Activated T-cell treated with anti-CD3 and anti-CD28 coated beads for 24 hours (primary cell): ENCODE measurements at regions not wholly inside any gene's neighbourhood (a gene's known extent, or its start where the extent isn't known, plus 50 kb on each side); places are given as distances from the start of the nearest gene placed in this dataset.

Source experiments
- DNase-seq: peaks from one replicate; pipeline ENCODE4 v3.0.0-alpha.2; 2020; ENCODE audit warnings: low read depth

DNA sequence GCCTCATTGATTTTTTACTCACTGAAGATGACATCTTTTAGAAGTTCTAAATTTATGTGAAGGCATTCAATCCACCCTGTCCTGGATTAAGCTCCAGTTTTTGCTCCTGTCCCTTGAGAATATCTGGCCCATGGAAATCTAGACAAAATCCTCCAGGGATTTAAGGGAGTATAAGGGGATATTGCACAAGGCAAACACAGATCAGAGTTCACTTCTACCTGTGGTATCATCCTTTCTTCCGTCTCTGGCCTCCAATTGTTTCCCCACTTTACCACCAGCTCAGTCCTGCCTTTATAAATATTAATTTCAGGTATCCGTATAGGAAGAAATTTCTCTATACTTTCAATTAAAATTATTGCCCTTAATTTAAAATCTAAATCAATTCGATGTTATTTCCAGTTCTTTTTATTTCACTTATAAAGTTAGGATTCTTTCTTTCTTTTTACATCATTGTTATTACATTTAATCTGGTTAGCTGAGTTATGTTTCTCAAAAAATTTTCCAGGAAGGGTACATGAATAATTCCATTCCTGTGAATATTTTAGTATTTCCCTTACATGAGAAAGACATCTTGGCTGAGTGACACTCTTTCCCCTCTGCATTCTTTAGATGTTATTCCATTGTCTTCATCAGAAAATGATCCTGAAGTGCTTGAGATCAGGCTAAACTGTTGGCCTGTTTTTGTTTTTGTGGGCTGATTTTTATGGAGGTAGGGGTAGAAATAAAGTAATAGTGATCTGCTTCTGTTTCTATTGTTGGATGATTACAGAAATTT, 194.3 kb upstream of the MAP3K1 start:
- DNase-seq: no peak

DNA sequence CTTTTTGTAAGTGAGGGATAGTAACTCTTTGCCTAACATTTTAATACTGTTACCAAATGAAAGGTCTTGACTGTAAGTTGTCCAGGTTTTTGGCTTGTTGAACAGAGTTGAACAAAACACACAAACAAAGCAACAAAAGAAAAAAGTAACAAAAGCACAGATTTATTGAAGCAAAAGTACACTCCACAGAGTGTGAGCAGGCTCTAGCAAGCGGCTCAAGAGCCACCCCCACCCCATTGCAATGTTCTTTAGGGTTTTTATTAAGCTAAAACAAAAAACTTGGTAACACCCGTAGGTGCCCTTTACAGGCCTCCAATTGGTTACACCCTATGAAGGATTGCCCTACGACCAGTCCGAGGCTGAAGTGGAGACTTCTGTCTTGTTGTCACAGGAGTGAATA, 197.4 kb upstream of the MAP3K1 start:
- no peak for DNase-seq

GRCh38 chr5:56616454-56617160, 198.7 kb upstream of the MAP3K1 start:
- no peak for DNase-seq

- no peak for DNase-seq
Observed at GRCh38 chr5:56615361-56616153, 199.8 kb upstream of the MAP3K1 start.

GRCh38 chr5:56612759-56613158, 202.6 kb upstream of the MAP3K1 start:
- DNase-seq: no peak

GRCh38 chr5:56612353-56612752, 203.0 kb upstream of the MAP3K1 start:
- DNase-seq: no peak

- no peak for DNase-seq
Observed at GRCh38 chr5:56610093-56610698, 205.2 kb upstream of the MAP3K1 start.

DNA sequence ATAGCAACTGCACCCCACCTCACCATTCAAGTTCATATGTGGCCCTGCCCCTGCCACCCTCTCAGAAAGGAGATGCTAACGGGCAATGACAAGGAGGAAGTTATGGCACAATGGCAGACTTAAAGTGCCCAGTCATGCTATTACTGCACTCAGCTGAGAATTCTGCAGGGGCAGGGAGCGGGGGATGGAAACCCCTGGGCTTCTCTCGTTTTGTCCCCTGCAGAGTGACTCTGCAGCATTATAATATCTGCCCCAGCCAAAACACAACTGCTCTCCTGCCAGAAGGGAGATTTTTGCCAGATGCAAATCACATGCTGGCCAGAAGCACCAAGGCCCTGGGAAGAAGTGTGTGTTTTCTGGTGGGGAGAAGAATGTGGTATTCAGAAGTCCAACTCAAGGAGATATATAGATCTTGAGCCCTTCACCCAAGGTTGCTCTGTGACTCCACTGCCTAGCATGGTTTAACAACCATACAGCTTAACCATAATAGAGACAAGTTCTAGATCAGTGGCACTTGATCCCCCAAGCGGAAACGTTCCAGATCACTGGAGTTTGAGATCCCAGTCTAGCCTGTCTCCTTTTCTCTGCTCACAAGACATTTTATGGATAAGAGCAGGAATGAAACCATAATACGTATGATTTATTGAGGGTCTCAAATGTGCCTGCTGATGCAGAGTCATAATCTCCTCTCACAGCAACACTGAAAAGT, 207.0 kb upstream of the MAP3K1 start:
- no peak for DNase-seq

GRCh38 chr5:56607551-56607950, 207.8 kb upstream of the MAP3K1 start:
- DNase-seq: no peak

- DNase-seq: no peak
Observed at GRCh38 chr5:56607074-56607473, 208.3 kb upstream of the MAP3K1 start.

GRCh38 chr5:56606192-56606591, 209.2 kb upstream of the MAP3K1 start:
- DNase-seq: no peak

- DNase-seq: no peak
Observed at GRCh38 chr5:56605231-56605630, 210.1 kb upstream of the MAP3K1 start.

GRCh38 chr5:56601641-56602071, 213.7 kb upstream of the MAP3K1 start:
- DNase-seq: no peak

DNA sequence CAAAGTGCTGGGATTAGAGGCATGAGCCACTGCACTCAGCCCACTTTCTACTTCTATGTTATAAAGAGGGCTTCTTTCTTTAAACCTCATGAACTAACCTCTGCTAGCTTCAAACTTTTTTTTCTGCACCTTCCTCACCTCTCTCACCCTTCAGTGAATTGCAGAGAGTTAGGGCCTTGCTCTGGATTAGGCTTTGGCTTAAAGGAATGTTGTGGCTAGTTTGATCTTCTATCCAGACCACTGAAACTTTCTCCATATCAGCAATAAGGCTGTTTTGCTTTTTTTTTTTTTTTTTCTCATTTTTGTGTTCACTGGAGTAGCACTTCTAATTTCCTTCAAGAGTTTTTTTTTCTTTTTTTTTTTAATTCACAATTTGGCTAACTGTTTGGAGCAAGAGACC, 216.4 kb upstream of the MAP3K1 start:
- no peak for DNase-seq

GRCh38 chr5:56596155-56596554, 219.2 kb upstream of the MAP3K1 start:
- no peak for DNase-seq

GRCh38 chr5:56595566-56595965, 219.8 kb upstream of the MAP3K1 start:
- no peak for DNase-seq

- DNase-seq: no peak
Observed at GRCh38 chr5:56594792-56595191, 220.6 kb upstream of the MAP3K1 start.

DNA sequence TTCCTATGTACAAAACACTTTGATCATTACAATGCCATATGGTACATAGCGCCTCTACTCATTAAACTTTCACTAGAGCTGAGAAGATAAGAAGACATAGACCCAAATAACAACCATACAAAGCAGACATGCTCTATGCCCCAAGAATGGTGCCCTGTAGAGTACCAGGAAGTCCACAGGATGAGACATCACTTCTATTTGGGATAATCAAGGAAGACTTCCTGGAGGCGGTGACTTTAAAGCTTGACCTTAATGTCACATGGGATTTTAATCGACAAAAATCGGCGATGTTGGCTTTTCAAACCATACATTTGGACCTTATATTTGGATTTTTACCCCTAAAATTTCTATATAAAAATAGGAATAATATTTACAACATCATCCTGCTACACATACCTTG, 224.3 kb upstream of the MAP3K1 start:
- DNase-seq: no peak

GRCh38 chr5:56589481-56589860, 225.9 kb upstream of the MAP3K1 start:
- DNase-seq: no peak

DNA sequence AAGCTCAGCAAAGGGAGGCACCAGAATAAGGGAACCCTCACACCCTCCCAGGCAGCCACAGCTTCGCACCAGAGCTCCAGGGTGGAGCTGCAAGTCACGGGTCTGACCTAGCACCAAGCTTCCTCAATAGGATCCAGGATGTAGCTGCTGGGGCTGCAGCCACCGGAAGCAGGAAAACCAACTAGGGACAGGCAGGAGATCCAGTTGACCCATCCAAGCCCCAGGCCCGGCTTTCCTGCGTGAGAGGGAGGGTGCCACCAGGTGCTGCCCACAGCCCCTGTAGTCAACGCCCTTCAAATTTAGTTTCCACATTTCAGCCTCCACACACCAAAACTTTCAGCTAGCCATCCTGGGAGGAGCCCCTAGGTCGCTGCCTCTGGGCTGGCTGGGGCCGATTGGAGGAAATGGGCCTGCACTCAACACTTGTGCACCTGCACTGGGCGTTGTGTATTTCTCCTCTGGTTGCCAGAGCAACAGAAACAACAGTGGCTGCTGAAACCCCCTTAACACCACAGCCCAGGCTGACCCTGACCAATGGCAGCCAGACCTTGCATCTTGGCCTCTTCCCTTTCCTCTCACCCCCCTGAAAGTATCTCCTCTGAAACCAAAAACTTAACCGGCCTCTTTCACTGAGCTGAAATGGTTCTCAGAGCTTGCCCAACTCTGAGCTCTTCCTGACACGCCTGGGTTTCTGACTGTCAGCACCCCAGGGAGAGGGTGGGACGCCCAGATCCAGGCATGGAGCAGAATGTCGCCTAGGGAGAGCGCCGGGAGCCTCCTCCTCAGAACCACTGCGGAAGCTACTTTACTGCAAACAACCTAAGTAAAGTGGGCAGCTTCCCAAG, 226.5 kb upstream of the MAP3K1 start:
- peak; percentile 16 for DNase-seq

DNA sequence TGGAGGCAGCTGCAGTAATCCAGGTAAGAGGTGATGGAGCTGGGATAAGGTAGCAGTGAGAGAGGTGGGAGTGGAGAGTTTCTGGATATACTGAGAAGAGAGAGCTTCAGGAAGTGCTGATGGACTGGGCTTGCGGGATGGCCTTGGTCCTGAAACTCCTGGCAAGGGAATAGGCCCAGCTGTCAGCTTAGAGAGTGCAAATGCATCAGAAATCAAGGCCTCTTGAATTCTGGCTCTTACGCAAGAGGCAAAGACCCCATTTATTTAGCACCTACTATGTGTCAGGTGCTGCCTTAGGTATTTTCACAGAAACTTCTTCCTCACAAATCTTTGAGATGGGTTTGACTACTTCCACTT, 227.2 kb upstream of the MAP3K1 start:
- no peak for DNase-seq
